SJSA1 (cell line): ENCODE measurements at regions not wholly inside any gene's neighbourhood (a gene's known extent, or its start where the extent isn't known, plus 50 kb on each side); places are given as distances from the start of the nearest gene placed in this dataset.
A peak's percentile ranks its signal among the peaks of the same experiment; 100 is the strongest.

Experiments
- DNase-seq, 2 experiments: peaks; one replicate each; pipeline ENCODE4 v3.0.0-alpha.2; 2015 to 2020; ENCODE audit warnings: low spot score in 2 of 2, low read depth in 1 of 2
- H3K27ac ChIP-seq: fragments of 250-450 bp; sonication (Bioruptor Pico); 2 replicates; pipeline ENCODE4 v1.5.1; 2020; ENCODE audit warnings: mild to moderate bottlenecking, moderate library complexity
- H3K27me3 ChIP-seq: fragments of 250-450 bp; sonication (Bioruptor Pico); replicated peaks from 2 replicates; pipeline ENCODE4 v1.5.1; 2020; ENCODE audit warnings: mild to moderate bottlenecking, moderate library complexity
- H3K36me3 ChIP-seq: fragments of 250-450 bp; sonication (Bioruptor Pico); 2 replicates; pipeline ENCODE4 v1.5.1; 2020; ENCODE audit warnings: mild to moderate bottlenecking
- H3K4me1 ChIP-seq: fragments of 250-450 bp; sonication (Bioruptor Pico); replicated peaks from 2 replicates; pipeline ENCODE4 v1.6.1; 2021; ENCODE audit warnings: mild to moderate bottlenecking
- H3K4me3 ChIP-seq: fragments of 250-450 bp; sonication (Bioruptor Pico); 2 replicates; pipeline ENCODE4 v1.5.1; 2020; ENCODE audit warnings: mild to moderate bottlenecking
- H3K9me3 ChIP-seq: fragments of 250-450 bp; sonication (Bioruptor Pico); replicated peaks from 2 replicates; pipeline ENCODE4 v1.5.1; 2020; ENCODE audit warnings: mild to moderate bottlenecking

DNA sequence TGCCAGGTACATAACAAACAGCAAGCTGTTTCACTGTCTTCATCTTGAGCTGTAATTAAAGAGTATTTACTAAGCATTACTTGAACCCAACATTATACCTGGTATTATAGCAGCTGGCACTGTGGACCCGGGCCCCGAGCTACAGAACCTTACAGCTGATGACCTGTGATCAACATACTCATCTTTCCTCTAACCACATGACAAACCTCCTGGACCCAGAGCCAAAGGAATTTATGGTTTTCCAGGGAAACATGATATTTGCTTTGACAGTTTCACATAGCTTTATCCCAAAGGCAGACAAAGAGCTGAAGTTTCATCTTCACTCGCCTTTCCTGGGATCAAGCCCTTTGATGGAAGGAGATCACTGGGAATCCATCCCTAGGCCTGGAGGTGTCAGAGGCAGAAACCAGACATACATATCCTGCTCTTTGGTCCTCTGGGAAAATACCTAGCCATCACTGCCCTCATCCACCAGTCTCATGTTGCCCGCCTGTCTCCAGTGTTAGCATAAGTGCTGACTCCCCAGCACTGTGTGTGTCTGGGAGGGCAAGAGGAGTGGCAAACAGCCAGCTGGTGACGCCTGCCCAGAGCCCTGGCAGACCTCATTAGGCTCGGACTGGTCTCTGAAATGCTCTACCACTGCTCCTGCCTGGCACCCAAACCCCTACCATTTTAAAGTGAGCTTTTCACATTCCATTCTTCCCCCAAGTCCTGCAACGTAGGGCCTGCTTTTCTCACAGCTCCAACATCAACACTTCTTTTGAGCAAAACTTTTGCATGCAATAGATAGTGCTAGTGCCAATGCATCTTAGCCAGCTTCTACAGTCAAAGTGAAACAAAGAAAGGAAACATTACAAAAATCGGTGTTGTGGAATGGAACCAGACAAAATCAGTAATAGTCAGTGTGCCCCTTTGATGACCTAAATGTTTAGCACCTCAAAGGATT is 138.8 kb upstream of the CTAGE1 start:
- no peak overlapping the region for H3K27ac ChIP-seq

DNA sequence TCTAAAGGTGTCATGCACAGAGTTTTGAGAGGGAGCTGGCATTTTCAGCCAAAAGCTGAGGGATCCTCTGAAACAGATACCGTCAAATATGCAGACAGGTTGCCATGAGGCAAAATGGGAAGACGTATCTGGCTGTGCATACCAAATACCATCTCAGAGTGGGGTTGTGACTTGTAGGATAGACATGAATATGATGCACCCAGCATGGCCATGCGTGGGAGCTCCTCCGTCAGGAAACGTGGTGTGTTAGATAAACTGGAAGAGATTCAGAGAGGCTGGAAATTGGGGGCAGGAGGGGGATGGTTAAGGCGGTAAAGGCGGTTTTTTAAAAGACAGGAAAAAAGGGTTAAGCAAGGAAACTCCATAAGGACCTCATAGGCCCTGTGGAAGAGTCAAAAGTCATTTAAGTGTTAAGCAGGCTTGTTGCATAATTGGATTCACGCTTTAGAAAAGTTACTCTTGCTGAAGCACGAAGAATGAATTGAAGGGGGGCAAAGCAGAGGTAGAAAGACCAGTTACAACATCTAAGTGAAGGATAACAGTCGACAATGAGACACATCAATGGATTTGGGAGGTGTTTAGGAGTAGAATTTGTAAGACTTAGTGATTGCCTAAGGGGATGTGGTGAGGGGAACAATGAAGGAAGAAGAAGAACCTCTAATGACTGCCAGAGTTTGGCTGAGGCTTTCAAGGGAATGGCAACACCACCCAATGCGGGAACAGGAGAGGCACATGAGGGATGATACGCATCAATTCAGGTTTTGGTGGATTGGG is 139.6 kb upstream of the CTAGE1 start:
- H3K27ac ChIP-seq, result no peak overlapping the region
- no peaks in the 10 kb centered on the region for H3K36me3 ChIP-seq
- H3K4me1 ChIP-seq, result peaks cover 51% of the 10 kb centered on the region
- no peaks in the 10 kb centered on the region for H3K27me3 ChIP-seq
- no peak overlapping the region for H3K4me3 ChIP-seq
- no peak for DNase-seq
- H3K9me3 ChIP-seq, result no peaks in the 10 kb centered on the region

More for the DNA sequence above, 138.8 kb upstream of the CTAGE1 start:
- Histone ChIP-seq H3K4me3 (no peak overlapping the region), H3K4me1 (peaks cover 53% of the 10 kb centered on the region), H3K9me3 (no peaks in the 10 kb centered on the region), H3K27me3 (no peaks in the 10 kb centered on the region), H3K36me3 (no peaks in the 10 kb centered on the region)
- peak; percentile 37 to 52 for DNase-seq

DNA sequence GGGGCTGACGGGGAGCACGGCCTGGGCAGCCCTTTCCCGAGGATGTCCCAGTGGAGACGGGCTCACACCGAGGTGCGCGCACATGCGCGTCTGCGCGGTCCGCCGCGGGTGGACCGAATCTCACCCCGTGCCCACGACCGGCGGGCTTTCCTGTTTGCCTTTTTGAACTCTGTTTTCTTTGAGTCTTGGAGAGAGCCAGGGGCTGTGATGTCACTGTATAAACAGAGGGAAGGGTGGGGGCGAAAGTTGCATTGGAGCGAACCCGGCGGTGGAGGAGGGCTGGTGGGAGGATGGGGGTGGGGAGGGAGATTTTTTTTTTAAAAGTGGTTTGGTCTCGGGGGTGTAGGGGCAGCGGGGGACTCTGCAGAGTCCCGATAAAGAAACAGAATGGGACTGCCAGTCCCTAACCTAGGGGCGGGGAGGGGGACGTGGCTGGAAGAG is 141.2 kb upstream of the CTAGE1 start:
- H3K9me3 ChIP-seq, result no peaks in the 10 kb centered on the region
- H3K27me3 ChIP-seq, result no peaks in the 10 kb centered on the region
- peak; percentile 78 to 85 for DNase-seq
- peaks cover 53% of the 10 kb centered on the region for H3K4me1 ChIP-seq
- peak overlapping the region; percentile 96 for H3K27ac ChIP-seq
- H3K36me3 ChIP-seq, result no peaks in the 10 kb centered on the region
- peak overlapping the region; percentile 48 for H3K4me3 ChIP-seq

DNA sequence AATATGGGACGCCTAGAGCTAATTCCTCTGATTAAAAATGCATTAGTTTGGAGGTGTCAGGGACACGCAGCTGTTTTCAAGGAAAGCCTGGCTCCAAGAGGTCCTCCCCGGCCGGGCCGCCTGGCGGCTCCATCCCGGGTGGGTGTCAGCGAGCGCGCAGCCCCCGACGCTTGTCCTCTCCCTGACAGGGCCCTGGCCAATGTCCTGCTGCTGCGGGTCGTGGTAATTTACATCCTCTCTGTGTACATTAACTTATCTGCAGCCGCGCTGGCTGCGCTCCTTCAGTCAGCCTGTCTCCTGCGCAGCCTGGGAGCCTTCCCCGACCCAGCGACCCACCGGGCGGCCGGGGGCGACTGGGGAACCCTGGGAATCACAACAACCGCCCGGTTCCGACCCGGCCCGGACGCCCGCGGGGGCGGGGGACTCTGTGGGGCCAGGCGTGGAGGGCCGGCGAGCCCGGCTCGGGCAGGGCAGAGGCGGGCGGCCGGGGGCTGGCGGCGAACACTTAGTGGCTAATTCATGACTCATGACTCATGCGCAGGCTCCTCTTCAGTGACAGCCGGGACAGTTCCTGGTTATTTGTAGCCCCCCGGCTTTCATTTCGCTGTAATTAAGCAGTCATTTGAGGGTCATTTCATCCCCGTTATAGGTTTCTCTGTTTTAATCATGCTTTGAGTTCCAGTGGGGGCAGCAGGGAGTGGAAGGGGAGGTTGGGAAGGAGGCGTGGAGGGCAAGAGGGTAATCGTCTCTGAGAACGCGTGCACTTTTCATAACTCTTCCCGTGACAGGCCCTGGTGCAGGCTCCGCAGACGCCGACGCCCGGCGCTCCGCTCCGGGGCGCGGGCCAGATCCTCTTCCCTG is 141.9 kb upstream of the CTAGE1 start:
- peak; percentile 86 to 93 for DNase-seq
- peaks cover 56% of the 10 kb centered on the region for H3K4me1 ChIP-seq

DNA sequence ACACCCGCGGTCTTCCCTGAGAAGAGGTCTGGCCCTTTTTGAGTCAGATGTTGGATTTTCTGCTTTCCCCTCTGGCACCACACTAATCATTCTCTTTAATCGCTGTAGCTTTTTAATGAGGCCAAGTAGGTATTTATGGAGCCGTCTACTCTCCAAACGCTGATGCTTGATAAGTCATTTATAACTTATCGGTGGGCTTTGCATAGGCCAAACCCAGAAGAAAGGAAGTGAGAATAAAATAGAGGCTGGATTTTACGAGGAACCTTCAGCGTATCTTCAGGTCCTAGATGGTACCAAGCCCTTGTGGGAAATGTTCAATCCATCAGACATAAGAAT is 142.5 kb upstream of the CTAGE1 start:
- Histone ChIP-seq H3K36me3 (no peaks in the 10 kb centered on the region), H3K4me3 (peak overlapping the region; percentile 48), H3K4me1 (peaks cover 56% of the 10 kb centered on the region), H3K9me3 (no peaks in the 10 kb centered on the region), H3K27ac (peak overlapping the region; percentile 96), H3K27me3 (no peaks in the 10 kb centered on the region)
- no peak for DNase-seq

More for the DNA sequence above, 141.9 kb upstream of the CTAGE1 start:
- no peaks in the 10 kb centered on the region for H3K27me3 ChIP-seq
- H3K36me3 ChIP-seq, result no peaks in the 10 kb centered on the region
- no peaks in the 10 kb centered on the region for H3K9me3 ChIP-seq
- H3K27ac ChIP-seq, result peak overlapping the region; percentile 96
- H3K4me3 ChIP-seq, result peak overlapping the region; percentile 48

DNA sequence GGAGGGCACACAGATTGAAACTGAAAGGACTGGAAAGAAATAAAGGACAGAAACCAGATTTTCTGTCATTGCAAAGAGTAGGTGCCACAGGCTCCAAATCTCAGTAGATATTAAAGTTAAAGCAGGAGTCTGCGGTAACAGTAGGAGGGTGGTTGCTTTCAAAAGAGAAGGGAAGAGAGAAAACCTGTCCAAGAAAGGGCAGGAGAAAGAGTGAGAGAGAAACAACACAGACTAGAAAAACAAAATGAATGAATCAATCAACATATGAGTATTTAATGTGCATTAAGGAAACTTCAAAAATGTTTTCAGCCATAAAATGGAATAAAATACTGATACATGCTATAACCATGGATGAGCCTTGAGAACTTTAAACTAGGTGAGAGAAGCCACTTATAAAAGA is 143.1 kb upstream of the CTAGE1 start:
- Histone ChIP-seq H3K4me1 (peaks cover 56% of the 10 kb centered on the region), H3K4me3 (no peak overlapping the region), H3K27me3 (no peaks in the 10 kb centered on the region), H3K36me3 (no peaks in the 10 kb centered on the region), H3K9me3 (no peaks in the 10 kb centered on the region), H3K27ac (no peak overlapping the region)
- DNase-seq, result no peak

DNA sequence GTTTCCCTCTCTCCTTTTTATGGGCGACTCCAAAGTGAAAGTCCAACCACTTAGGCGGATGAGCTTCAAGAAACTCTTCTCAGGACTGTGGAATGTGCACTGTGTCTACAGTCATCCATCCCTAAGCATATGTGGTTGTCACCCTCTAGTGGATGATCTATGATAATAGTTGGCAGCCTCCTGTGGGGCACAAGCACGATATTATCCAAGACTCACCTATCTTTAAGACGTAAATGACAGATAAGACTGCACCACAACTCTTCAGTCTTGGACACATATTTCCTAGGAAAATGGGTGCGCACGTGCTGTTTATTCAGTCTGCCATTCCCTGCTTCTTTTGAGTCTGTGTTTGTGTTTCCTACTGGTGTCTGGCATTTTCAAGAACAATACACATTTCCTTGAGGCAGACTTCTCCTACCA is 145.5 kb upstream of the CTAGE1 start:
- Histone ChIP-seq H3K27me3 (no peaks in the 10 kb centered on the region), H3K27ac (peak overlapping the region; percentile 27; the same call in 1 of the 2 replicates), H3K36me3 (no peaks in the 10 kb centered on the region), H3K4me1 (peaks cover 37% of the 10 kb centered on the region), H3K9me3 (no peaks in the 10 kb centered on the region), H3K4me3 (peak overlapping the region; percentile 7)
- DNase-seq, result peak; percentile 65 to 83

DNA sequence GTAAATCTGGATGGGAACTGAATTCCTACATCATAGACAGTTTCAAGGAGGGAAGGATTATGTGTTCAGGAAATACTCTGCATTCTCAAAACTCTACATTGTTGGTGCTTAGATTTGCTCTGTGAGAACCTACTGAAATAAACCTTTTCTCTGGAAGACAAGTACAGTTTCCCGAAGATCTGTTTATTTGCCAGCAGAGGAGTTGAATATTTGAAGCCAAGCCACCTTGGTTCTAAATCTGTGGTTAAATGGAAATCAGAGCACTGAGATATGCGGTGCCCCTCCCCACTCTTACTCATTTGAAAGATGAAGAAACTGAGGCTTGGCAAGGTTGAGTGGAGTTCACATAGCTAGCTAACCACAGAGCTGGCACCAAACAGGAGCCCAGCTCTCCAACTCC is 146.3 kb upstream of the CTAGE1 start:
- Histone ChIP-seq H3K4me1 (peaks cover 37% of the 10 kb centered on the region), H3K4me3 (no peak overlapping the region), H3K36me3 (no peaks in the 10 kb centered on the region), H3K27ac (no peak overlapping the region), H3K9me3 (no peaks in the 10 kb centered on the region), H3K27me3 (no peaks in the 10 kb centered on the region)
- DNase-seq, result no peak

DNA sequence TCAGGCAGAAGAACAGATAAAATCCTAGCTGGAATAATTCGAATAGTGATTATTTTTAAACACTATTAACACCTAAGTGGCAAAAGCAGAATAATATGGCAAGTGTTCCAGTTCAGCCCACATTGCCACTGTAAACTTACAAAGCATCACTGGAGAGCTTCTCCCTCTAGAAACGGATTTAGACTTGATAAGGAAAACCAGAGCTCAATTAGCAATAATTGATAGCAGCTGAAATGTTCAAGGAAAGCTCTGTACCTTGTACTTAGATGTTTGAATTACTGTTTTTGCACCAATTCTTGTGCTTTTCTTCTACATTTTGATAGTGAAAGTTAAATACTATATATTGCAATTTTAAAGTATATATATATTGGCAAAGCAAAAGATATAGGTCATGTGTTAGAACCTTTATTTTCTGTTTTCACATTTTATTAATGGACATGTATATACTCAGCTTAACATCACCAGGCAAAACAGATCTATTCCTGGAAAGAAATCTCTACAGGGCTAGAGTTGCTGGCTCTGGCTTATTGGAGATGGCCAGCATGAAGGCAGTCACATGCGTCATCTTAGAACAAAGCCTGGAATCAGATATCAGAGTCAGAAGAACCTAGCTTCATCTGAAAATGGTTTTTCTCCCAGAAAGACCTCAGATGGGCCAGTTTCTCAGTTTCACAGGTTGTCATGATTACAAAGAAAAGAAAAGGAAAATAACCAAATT is 149.1 kb upstream of the CTAGE1 start:
- peaks cover 20% of the 10 kb centered on the region for H3K4me1 ChIP-seq
- no peak for DNase-seq
- H3K27me3 ChIP-seq, result no peaks in the 10 kb centered on the region
- no peaks in the 10 kb centered on the region for H3K36me3 ChIP-seq
- H3K9me3 ChIP-seq, result no peaks in the 10 kb centered on the region
- H3K4me3 ChIP-seq, result no peak overlapping the region
- H3K27ac ChIP-seq, result no peak overlapping the region

DNA sequence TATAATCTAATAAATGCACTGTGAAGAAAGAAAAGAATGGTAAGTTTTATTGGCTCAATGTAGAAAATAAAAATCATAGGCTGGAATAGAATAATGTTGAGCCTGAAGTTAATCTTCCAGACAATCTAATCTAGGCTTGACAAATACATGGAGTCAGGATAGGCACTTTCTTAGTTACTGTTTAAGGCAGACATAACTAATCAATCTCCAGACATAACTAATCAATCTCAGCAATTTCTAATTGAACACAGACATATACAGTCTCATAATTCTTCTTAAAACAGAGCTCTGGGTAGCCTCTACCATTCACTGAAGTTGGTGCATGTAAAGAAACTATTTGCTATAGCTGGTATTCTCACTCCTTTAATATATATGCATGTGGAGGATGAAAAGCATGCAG is 150.1 kb upstream of the CTAGE1 start:
- Histone ChIP-seq H3K27ac (no peak overlapping the region), H3K4me1 (peaks cover 11% of the 10 kb centered on the region), H3K27me3 (no peaks in the 10 kb centered on the region), H3K9me3 (no peaks in the 10 kb centered on the region), H3K4me3 (no peak overlapping the region), H3K36me3 (no peaks in the 10 kb centered on the region)
- no peak for DNase-seq

DNA sequence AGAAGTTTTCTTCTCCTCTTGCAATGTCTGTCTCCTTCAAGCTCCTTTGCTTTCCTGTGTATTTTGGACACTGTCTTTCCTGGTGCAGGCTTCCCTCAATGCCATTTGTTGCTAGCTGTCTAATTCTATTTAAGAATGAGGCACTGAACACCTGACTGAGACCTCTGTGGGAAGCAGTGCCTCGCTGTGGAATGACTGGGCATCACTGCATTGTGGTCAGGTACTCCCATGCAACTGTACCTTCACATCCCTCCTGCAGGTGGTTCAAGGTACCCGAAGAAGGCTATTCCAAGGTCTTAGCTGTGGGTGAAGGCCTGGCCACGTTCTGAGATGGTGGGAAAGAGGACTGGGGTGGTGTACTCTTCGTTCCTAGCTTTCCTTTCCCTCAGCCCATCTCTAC is 152.8 kb upstream of the CTAGE1 start:
- Histone ChIP-seq H3K4me1 (no peaks in the 10 kb centered on the region), H3K4me3 (no peak overlapping the region), H3K36me3 (no peaks in the 10 kb centered on the region), H3K27me3 (no peaks in the 10 kb centered on the region), H3K9me3 (no peaks in the 10 kb centered on the region), H3K27ac (no peak overlapping the region)
- DNase-seq, result no peak

DNA sequence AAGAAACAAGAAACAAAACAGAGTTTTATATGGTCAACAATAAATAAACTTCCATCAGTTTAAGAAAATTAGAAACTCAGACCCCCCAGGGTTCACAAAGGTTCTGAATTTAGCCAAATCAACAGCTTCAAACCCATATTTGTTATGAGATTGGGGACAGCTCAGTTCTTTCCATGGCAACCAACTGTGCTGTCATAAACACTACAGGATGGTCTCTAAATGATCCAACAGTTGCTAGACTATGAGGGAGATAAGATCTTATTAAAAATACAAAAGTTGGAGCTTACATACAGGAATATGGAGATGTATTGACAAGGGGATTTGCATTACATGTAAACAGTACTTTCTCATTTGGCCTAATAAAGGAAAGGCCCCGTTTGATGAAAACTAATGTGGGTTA is 154.6 kb upstream of the CTAGE1 start:
- H3K36me3 ChIP-seq, result no peaks in the 10 kb centered on the region
- H3K9me3 ChIP-seq, result no peaks in the 10 kb centered on the region
- no peaks in the 10 kb centered on the region for H3K4me1 ChIP-seq
- no peak for DNase-seq
- no peak overlapping the region for H3K4me3 ChIP-seq
- H3K27me3 ChIP-seq, result no peaks in the 10 kb centered on the region
- no peak overlapping the region for H3K27ac ChIP-seq

DNA sequence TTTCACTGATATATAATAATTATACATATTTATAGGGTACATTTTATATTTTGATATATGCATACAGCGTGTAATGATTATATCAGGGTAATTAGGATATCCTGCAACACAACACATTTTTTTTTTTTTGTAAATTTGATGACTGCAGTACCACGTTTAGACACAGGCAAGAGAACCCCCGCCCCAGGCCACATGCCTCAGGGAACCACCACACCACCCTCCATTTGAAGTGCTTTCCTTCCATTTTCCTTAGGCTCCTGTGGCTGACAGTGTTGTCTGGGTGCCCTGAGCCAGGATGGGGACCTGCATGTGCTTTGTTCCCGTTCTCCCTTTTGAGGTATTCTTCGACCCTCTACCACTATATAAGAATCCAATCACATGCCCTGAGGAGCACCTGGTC is 161.6 kb upstream of the CTAGE1 start:
- Histone ChIP-seq H3K9me3 (no peaks in the 10 kb centered on the region), H3K36me3 (no peaks in the 10 kb centered on the region), H3K27ac (no peak overlapping the region), H3K4me3 (no peak overlapping the region), H3K27me3 (no peaks in the 10 kb centered on the region), H3K4me1 (no peaks in the 10 kb centered on the region)
- DNase-seq, result no peak
